Head of caudate nucleus (tissue), 42 donors: ENCODE measurements at regions not wholly inside any gene's neighbourhood (a gene's known extent, or its start where the extent isn't known, plus 50 kb on each side); places are given as distances from the start of the nearest gene placed in this dataset.

Experiments used
- DNase-seq, 42 donors: peaks; one replicate each; pipeline versions ENCODE4 v3.0.0 to v3.0.0-alpha.2; 2020 to 2021; ENCODE audit warnings: mixed read lengths in 7 of 42
- intact Hi-C: fragments of 100-400 bp; cut with DNase I; formaldehyde crosslinking; loops from one replicate; pipeline ENCODE4 v1.15.0; 2022

DNA sequence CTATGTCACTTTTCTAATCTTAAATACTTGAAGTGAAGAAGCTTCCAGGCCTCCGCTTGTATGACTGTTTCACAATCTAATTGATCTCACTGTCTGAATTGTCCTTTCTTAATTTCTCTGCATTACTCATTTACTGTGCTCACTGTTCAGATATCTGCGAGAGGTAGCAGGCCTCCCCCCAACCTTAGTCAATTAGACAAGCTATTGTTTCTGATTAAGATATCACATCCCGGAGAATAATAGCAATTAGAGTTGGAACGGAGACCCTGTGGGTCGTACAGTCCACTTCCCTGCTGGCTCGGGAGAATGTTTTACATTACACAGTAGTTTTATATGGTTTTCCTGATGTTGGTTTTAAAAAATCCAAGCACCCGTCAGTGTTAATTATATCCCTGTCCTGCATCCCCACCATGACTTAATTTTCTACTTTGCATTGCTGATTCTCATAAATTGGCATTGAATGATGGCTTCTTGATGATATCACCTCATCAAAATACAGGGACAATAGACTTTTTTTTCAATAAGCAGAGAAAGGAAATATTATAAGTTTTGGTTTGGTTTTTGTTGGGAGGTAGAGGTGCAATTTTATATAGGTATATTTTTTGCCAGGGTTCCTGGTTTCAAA is 178.7 kb upstream of the TSHZ2 start:
- intact Hi-C loops = no loop called here
- DNase-seq = no peak

DNA sequence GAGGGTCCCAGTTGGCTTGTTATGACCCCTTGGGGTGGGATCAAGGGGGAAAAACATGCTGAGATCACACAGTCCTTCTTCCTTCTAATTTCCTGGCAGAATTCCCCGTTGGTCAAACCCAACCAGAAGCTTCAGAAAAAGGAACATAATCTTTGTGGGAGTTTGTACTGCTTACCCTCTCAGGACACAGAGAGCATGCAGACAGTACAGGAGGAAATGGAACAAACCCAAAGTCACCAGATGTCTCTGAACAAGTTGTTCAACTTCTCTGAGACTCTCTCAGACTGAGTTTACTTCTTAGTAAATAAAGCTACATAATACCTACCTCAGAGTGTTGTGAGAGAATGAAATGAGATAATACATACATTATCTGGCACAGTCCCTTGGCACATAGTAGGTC is 181.1 kb upstream of the TSHZ2 start:
- DNase-seq = no peak
- intact Hi-C loops = no loop called here

DNA sequence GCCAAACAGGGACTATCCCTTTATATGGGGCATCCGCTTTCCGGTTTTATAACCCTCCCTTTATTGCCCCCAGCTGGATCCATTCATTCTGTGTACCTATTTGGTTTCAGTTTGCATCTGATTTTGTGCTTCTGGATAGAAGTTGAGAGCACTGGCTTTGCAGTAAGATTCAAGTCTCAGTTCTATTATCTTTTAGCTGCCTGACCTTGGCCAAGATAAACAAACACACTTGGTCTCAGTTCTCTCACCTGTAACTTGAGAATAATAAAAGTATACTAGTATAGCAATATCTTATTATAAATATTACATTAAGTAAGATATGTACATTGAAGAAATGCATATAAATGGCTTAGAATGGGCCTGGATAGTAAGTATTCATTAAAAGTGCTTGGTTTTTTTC is 182.4 kb upstream of the TSHZ2 start:
- intact Hi-C loops = no loop called here
- DNase-seq = no peak

DNA sequence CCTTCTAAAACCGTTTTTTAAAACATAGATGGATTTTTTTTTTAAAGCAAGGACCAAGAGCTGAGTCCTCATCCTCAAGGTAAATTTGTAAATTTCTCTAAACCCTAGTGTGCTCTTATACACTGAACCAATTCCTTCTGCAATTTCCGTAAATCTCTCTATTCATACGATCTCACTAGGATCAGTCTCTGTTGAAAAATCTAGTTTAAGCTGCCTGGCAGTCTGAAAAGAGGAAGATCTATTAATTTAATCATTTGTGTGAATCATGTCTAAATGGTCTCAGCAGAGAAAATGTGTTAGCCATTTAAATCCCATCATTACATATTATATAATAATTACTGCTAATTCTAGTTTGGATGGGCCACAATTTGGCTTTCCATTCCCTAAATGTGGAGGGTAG is 184.2 kb upstream of the TSHZ2 start:
- intact Hi-C loops = no loop called here
- no peak for DNase-seq

DNA sequence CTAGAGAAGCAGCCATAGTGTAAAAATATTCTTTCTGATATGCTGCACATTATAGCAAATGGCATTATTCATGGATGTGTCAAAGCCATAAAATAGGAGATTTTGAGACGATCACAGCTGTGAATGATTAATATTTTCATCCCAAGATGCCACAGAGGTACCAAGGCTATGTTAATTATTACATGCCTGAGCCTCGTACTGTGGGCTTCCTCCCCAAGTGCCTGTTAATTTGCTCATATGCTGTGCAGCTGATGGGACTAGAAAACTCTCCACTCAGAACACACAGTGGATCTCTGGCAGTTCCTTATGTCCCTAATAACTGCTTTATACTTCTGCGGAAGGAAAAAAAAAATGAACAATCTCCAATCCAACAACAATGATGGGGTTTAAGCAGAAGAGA is 184.9 kb upstream of the TSHZ2 start:
- no peak for DNase-seq
- intact Hi-C loops = no loop called here

DNA sequence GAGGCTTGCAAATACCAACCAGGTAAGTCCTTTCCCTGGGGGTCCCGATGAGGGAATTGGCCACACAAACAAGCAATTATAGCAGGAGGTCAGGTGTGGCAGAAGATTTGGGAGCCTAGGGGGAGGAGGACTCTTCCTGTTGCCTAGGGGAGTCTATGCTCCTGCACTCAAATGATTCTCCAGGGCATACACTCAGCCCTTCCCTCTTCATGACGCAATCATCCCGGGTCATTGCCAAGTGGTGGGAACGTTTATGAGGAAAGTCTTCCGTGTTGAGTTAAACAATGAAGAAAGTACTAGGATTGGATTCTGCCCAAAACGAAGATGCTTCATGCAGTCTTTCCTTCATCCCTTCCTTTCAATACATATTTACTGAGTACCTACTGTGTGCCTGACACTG is 186.5 kb upstream of the TSHZ2 start:
- intact Hi-C loops = no loop called here
- no peak for DNase-seq

DNA sequence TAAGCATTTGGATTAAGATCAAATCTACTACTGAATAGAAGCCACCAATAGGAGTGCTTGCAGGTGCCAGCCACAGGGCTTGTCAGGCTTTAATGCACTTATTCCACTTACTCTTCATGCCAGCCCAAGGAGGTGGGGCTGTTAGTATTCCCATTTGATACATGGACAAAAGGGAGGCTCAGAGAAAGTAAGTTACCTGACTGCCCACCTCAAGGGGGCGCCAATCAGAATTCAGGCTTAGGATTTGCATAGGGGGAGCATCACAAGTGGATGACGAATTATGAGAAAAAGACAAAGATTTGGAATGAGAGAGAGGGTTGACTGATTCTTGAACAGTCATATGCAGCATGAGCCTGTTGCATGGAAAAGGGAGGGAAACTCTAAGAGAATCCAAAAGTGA is 188.4 kb upstream of the TSHZ2 start:
- peak in 2 of 42 donors; percentile 13 to 43 for DNase-seq

DNA sequence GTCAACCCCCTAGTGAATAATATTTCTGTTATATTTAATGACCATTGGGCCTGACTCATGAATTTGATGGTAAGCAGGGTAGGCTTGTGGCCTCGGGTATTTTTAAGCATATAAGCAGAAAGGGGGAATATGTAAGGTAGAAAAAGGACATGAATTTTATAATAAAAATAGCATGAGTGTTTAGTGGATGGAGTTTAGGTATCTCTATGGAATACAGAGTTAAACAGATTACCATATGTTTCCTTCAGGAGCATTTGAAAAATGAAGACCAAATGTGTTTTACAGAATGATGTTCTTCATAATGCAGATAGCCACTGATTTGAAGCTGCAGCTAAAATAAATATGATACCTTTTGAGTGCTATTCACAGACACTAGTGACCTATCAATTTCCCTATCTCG is 191.7 kb upstream of the TSHZ2 start:
- no peak for DNase-seq
- intact Hi-C loops = no loop called here

More for the DNA sequence above, 188.4 kb upstream of the TSHZ2 start:
- intact Hi-C loops = no loop called here

DNA sequence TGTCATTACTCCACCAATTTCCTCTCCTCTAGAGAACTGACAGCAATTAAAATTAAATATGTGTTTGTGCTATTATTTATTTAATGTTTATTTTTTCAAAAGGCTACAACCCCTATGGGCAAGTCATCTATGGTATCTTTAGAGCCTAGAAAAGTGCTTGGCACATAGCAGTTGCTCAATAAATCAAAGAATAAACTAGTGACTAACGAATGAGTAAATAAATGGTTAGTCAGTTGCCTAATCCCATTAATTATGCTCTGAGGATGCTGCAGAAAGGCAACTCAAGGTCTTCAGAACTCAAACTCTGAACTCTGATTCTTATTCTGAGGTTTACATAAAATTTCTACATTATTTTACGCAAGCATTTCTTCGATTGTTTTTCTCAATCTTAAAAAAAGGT is 193.0 kb upstream of the TSHZ2 start:
- DNase-seq = no peak
- intact Hi-C loops = no loop called here

DNA sequence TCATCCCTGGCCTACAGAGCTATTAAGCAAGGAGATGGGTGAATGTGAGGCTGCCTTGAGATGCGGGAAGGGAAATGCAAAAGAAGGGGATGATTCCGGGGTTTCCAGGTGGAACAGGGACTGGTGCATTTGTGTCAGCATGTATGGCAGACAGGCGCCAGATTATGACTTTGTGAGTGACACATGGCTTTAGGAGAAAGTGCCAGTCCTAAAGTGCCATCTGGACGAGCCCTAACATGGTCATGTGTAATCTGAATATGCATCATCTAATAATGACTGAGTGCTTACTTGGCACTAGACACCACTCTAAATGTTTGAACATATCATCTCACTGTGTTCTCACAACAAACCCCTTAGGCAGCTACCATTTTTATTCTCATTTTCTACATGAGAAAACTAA is 195.0 kb upstream of the TSHZ2 start:
- intact Hi-C loops = no loop called here
- DNase-seq = no peak

DNA sequence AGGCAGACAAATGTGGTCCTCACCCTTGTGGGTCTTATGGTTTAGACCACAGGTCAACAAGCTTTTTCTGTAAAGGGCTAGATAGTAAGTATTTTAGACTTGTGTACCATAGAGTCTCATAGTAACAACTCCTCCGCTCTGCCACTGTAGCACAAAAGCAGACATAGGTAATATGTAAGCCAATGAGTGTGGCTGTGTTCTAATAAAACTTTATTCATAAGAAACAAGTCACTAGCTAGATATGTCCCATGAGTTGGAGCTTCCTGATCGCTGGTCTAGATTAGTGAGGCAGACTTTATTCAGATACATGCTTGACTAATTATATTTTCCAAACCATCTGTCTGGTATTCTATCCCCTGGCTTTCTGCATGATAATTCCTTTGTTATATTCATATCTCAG is 196.4 kb upstream of the TSHZ2 start:
- intact Hi-C loops = no loop called here
- no peak for DNase-seq

DNA sequence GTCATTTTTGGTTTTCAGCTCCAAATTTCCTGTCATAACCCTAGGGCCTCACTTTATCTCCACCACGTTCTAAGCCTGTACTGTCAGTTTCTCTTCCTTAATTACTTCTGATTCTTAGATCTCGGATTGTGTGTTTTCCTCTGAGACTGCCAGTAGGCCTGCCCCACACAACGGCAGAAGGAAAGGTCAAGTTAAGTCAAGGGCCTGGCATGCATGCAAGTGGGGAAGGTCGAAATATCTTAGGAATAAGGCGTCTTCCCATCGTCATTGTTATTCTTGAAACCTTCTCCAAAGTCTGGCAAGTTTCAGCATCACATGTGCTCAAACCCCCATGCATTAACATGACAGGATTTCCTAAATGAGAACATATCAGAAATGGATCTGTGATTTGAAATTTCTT is 203.5 kb upstream of the TSHZ2 start:
- intact Hi-C loops = no loop called here
- DNase-seq = no peak

DNA sequence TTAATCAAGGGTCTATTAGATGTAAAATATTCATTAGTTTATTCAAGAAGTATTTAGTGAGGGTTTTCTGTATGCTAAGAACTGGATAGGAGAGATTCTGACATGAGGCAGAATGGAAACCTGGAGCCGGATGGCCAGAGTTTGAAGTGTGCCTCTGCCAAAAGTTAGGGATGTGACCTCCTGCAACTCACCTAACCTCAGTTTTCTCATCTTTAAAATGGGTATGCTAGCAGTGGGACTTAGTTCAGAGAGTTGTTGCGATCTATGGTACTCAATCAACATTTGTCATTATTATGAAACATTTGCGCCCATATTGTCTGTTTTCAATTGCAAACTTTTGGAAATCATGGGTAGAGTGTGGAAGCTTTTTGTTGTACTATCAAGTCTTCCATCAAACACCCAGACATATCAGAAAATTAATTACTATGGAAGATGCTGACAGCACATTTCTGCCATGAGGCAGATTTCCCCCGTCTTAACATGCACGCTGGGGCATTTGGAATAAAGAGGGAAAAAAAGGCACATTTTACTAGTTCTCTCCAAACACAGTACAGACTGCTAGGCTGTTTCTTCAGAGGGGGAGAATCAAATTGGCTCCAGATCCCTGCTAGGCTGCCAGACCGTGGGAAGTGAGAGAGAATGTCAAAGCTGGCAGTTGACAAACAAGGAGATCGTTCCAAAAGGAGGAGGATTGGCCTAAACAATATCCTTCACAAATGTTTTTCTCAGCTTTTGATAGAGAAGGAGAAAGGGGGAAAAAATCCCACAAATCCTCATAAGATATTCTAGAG is 205.3 kb upstream of the TSHZ2 start:
- DNase-seq = peak in 1 of 42 donors; percentile 12
- intact Hi-C loops = no loop called here

DNA sequence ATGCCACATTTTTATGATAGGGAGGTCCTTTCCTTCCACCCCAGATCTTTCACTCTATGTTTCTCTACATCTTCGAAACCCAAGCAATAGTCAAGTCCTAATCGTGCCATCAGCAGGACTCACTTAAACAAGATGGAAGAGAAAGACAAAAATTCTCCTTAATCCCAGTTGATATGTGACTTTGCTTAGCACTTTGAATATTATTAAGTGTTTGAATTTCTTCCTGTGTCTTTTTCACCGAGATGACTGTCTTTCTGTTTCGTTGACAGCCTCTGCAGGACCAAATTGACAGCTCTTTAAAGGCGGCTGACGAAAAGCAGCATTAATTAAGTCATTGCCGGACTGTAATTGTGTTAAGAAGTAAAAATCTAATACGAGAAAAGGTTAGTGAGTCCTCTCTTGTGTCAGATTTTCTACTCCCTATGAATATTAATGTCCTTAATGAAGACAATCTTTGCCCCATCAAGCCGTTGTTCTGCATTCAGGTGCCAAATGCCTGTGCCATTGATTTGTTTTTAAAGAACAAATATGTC is 208.8 kb upstream of the TSHZ2 start:
- DNase-seq = no peak
- intact Hi-C loops = no loop called here

DNA sequence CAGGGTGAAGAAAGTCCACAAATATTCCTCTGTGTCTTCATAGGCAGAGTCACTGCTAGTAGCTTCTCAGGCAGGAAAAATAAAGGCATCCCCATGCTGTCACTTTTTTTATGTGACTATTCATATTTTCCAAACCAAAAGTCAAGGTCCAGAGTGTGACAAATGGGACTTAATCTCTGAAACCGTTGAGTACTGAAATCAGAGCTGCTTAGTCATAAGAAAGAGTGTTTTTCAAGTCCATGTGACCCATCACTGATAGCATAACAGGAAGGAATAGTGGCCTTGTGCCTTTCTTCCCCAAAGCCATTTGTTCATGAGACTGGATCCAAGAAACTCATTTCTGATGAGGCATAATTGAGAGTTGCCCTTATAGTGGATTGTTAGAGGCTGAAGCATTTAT is 210.3 kb upstream of the TSHZ2 start:
- intact Hi-C loops = no loop called here
- no peak for DNase-seq

DNA sequence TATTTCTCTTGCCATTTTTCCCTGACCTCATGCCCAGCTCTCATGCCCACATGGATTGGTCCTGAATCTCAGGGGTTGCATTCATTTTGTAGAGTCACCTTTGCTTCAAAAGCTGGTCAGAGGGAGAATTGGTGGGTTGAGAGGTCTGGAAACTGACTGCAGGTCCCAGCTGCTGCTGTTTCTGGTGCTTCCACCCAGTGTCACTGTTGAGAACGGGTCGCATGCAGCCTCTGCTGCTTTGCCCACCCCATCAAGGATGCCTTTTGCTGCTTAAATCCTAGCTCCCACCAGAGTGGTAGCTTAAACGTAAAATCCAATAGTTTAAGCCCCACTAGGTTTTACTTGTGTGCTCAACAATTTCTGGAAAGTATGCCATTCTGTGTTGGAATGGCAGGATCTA is 211.4 kb upstream of the TSHZ2 start:
- intact Hi-C loops = no loop called here
- DNase-seq = no peak

DNA sequence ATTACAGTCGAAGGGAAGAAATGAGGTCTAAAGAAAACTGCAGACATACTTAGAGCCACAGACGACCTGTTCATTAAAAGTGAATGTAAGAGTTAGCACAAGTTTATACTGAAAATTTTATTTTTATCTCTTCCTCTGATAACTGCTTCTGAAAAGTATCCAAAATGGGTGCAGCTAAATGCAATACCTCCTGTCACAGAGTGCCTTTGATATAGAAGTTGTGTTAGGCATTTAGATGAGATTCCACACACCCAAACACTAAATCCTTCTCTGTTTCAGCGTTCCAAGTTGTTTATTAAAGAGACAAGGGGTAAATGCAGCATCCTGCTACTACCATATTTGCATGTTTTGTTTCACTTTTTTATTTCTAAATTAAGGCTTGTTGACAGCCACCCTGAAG is 214.7 kb upstream of the TSHZ2 start:
- no peak for DNase-seq
- intact Hi-C loops = no loop called here

DNA sequence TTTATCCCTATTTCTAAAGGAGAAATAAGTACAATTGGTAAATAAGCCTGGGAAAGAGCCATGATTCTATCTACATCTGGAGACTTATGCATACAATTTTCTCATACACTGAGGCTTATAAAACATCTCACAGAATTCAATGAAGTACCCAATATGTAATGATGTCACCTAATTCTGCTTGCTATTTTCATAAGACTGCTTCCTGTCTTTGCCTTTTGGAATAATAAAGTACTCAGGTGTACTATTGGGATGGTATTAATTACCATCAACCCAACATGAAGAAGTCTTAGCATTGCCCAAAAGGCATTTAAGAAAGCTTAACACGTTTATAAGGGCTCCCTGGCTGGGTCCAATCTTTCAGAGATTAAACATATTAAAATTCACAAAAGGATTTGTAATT is 216.4 kb upstream of the TSHZ2 start:
- intact Hi-C loops = no loop called here
- DNase-seq = no peak

DNA sequence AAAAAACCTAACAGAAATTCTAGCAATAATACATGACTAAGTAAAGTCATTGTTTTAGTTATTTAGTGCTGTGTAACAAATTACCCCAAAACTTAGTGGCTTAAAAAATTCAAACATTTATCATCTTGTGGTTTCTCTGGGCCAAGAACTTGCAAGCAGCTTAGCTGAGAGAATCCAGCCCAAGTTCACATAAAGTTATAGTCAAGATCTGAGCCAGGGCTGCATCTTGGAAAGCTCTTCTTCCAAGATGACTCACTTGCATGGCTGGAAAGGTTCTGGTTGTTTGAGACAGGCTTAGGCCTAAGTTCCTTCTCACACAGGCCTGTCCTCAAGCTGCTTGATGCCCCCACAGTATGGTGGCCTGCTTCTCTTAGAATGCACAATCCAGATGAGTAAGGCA is 217.8 kb upstream of the TSHZ2 start:
- intact Hi-C loops = no loop called here
- no peak for DNase-seq

DNA sequence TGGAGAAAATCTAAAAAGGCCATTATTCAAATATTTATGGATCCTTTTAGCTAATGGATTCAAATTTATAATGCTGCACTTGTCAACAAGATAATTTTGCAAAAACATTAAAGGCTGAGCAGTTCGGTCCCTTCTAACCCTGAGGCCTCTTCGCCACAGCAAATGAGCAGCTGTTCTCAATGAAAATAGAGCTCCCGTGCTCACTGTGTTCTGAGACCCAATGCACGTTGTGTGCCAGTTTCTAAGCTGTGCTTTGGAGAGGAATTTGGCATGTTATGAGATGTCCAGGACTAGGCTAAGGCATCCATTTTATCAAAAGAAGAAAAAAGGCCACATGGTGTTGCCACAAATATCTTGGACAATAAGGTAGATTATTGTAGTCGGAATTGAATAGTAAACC is 220.1 kb upstream of the TSHZ2 start:
- no peak for DNase-seq
- intact Hi-C loops = no loop called here

DNA sequence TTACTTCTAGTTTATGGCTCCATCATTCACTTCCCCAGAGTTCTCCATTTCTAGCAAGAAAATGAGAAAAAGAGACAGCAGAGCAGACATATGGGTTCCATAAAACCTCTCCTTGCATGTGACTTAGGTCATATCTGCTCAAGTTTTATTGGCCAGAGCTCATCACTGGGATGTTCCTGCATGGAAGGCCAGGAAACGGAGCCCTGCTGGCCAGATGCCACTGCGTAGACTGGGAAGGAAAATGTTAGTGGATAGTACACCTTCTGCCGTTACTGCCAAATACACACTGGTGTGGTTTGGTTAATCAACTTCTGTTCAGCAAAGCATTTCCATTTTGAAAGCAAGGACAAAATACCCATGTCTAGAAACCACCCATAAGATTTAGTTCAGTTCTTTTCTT is 220.6 kb upstream of the TSHZ2 start:
- intact Hi-C loops = no loop called here
- DNase-seq = no peak
